Activated CD4-positive, alpha-beta T cell treated with anti-CD3 and anti-CD28 coated beads for 48 hours (primary cell): ENCODE measurements at regions not wholly inside any gene's neighbourhood (a gene's known extent, or its start where the extent isn't known, plus 50 kb on each side); places are given as distances from the start of the nearest gene placed in this dataset.
"Not testable (repeated sequence)": the region's sequence is repeated elsewhere in the genome, so short reads cannot be mapped to it uniquely, and the experiment has no call there.

Experiments used
- DNase-seq: peaks from one replicate; pipeline ENCODE4 v3.0.0-alpha.2; 2020

DNA sequence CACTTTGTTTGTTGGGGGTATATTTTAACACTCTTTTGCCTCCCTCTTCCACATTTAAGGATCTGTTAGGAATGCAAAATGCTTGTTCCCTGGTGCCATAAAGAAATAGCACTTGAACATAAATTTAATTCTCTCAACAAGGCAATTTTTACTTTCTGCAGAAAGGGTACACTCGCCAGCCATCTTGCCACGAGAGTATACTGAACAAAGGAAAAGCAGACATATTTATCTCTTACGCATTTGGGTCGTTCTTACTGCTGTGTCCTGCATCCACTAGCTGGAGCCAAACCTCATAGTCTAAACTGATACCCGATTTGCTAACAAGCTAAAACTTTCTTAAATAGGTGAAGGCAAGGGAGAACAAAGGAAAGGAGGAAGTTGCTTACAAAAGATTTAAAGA, 129.5 kb downstream of the B3GNT2 start:
- no peak for DNase-seq

DNA sequence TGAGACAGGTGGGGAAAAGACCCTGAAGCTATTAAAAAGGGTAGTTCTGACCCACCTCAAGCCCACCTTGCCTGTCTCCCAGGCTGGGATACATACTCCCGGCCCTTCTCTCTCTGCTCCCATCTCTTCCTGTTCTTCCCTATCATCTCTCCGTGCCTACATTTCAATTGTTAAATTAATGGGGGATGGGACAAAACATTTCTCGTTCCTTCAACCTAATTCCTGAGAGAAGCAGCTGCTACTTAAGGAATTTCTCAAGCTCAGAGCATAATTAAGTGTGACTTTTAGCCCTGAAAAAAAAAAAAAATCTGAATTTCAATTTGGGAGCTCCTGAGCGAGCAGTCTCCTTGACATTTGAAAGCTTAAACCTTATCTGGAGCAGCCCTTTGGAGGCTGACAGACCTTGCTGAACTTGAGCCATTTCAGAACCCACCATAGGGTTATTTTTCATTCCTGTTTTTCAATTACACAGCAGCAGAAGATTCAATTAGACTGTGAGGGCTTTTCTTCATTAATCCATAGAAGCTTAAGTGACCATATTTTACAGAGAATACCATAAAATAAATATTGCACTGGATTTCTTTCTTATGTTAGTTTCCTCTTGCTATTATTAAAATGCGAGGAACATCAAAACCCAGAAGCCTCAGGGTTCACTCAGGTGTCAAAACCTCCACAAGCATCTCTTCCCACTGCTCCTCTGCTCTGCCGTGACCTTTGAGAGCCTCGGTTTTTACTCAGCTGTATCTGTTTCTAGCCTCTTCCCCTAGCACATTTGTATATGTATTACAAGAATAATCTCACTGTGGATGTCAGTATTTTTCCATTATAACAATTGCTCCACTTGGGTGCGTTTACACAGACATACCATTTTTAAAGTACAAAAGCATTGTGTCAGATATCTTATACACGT, 125.7 kb downstream of the B3GNT2 start:
- no peak for DNase-seq

- DNase-seq = no peak
Observed at GRCh38 chr2:62320657-62321357, 124.9 kb downstream of the B3GNT2 start.

- DNase-seq = not testable (repeated sequence)
Observed at GRCh38 chr2:62320137-62320536, 124.2 kb downstream of the B3GNT2 start.

GRCh38 chr2:62319070-62319469, 123.2 kb downstream of the B3GNT2 start:
- no peak for DNase-seq

GRCh38 chr2:62315476-62315875, 119.6 kb downstream of the B3GNT2 start:
- no peak for DNase-seq

GRCh38 chr2:62314291-62314690, 118.4 kb downstream of the B3GNT2 start:
- no peak for DNase-seq

- DNase-seq = no peak
Observed at GRCh38 chr2:62313449-62314227, 117.7 kb downstream of the B3GNT2 start.

DNA sequence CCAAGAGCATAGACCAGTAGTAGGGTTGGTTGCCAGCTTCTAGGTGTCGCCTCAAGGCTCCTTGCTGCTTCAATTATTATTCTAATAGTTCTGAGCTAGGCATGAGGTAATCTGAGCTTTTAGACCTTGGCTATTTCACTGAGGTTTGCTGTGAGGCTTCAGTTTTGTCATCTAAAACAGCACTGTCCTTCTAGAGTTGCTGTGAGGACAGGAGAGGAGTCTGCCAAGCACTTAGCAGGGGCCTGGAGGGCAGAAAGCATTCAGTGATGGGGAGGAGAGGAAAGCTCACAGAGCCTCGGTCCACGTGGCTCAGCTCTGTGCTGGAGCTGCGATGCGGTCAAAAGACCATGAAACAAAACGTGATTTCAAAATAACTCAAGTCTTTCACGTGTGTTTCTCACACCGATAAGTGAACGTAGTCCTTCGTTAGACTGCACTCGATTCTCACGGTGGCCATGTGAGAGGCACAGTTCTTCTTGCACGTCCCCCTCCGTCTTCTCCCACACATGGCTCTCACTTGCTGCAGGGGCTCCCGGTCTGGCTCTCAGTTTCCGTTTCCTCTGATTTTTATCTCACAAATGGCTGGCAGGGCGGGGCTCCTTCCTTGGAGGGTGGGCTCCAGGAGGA, 113.7 kb downstream of the B3GNT2 start:
- DNase-seq = peak; percentile 36

DNA sequence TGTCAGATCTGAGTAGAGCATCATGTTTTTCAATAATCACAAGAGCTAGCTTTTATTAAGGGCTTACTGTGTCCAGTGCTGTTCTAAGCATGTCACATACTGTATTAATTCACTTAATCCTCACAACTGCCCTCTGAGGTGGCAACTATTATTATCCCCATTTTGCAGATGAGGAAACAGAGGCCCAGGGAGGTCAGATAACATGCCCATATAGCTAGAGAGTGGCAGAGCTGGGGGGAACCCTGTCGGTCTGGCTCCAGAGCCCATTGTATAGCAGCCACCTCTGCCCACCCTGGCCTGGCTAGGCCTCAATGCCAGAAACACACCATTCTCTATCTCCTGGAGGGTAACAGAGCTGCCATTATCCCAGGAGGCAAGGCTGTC, 113.2 kb downstream of the B3GNT2 start:
- no peak for DNase-seq

DNA sequence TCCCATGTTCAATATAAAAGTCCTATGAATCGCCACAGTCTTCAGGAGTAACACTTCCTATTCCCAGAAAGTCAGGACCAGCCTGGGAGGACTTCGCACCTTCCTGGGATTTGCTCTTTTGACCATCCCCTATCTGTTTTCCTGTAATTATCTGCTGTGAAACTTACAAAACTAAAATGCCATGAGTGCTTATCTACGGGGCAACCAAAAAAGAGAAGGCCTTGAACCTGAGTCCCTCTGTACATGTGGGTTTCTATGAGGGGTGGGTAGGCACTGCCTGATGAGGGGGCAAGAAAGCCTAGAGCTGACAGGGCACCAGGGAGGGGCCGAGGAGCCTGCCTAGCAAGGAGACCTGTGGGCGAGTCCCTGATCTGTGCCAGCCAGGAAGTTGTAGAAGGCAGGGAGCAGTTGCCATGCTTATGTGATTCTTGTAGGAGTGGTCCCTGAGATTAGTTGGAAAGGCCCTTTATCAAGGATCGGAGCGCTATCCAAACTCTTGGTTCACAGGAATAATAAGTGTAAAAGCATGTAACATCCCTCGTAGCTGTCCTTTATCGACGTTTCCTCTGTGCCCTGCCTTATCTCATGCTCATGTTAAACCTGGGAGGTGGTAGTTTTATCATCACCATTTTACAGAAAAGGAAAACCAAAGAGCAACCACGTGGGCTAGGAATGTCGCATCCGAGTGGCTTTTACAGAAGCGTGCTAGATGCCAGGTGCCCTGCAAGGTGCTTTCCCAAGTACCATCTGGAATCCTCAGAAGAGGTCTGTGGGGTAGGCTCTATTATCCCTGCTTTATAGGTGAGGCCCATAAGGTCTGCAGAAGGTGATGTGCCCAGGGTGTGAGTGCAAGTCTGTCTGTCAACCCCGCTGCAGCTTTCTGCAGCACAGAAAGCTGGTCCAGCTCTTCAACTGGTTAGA, 111.8 kb downstream of the B3GNT2 start:
- no peak for DNase-seq

DNA sequence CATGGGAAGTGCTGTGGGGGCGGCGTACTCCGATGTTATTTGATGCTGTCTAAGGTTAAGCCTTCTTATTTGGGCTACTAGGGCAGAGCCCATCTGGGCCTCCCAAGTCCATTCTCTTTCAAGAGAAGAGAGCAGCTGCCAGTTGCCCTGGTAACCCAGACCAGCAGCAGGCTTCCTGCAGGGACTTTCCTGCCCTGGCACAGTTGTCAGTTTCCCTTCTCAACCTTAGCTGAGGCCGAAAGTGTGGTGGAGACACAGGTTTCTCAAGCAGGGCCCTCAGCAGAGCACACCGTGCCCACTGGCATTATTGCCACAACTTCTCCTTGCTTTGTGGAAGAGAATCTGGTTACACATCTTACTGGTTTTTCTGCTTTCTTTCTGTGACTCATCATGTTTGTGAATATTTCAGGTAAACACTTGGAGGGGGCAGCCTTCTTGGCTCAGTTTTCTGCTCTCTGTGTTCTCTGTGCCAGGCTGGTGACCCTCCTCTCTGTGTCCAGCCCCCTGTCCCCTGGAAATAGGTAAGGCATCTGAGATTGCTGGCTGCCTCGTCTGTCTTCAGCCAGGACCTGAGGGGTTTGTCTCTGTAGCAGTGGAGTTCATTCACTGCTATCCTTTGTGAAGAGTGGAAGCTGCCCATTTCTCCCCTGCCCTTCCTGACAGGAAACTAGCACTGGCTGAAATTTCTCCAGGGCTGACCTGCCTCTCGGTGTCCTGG, 111.0 kb downstream of the B3GNT2 start:
- peak; percentile 46 for DNase-seq

DNA sequence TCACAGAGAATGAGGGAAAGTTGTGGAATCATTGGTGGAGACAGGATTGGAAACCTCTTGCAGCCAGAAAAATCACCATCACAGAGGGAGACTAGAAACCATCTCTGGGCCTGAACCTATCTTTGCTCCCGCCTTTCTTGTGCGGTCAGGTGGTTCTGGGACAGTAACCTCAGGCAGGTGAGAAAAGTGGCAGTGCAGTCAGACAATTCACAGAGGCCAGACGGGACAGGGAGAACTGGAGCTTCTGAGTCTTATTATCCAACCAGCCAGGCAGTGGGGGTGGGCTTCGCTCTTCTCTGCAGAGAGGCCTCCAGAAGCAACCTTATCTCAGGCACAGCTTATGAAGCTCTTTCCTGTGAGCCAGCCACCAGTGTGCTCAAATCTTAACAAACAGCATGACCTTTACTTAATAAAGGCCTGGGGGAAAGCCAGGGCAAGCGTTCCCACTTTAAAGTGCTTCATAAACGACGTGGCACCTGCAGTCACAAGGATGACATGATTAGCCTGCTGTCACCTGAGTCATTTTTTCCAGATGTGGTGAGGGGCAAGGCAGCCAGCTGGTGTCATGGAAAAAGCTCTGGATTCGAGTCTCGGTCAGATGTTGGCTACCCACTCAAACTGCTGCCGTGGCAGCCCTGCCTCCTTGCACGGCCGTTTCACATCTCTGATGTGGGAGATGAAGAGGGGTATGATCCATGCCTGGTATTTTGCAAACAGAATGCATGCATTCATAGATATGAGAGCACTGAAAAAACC, 109.7 kb downstream of the B3GNT2 start:
- peak; percentile 84 for DNase-seq

DNA sequence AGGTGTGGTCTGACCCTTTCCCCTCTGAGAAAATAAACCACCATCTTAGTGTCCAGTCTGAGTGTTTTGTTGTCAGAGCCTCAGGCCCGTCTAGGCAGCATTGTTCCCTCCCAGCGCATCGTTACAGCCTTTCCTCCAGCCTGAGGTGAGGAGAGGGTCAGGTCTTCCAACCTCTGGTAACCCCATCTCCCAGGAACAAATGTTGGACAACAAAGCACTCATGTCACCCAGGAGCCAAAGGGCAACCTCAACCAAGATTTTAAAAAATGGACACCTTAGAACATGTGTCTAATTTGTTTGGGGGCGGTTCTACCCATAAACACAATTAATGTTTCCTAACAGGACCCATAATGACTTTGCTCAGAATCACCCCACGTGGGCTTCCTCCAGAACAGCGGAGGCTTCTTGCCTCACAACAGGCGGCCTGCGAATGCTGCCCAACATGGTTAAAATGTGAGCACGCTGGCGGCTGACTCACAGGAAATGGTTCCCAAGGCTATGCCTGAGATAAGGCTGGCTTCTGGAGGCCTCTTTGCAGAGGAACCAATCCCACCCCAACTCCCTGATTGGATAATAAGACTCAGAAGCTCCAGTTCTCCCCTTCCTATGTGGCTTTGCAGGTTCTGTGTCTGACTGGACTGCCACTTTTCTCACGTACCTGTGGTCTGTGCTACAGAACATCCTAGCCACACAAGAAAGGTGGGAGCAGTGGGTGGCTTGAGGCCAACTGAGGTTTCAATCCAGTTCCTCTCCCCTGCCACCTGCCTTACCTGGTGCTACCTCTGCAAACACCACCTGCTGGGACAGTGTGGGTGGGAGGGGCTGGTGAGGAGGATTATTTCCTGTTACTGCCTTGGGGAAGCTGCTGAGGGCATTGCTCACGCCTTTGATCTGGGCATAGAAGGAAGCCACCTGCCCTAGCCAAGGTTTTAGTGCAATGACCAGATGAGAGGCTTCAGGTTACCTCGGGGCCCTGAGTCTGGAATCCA, 108.8 kb downstream of the B3GNT2 start:
- DNase-seq = peak; percentile 71

DNA sequence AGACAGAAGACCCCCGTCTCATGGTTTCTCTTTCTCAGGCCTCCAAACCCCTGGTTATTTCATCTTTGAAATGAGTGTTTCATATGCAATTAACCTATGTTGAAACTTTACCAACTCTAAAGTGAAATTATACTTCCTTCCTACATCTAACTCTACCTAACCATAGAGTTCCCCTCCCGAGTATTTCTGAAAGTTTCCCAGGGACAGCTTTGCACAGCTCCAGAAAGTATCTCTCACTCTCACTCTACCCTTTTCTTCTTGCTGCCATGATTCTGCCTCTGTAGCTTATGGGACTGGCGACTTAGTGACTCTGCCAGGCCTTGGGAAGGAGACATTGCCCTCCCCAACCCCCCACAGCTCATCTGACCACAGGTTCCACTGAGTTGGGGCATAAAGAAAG, 107.9 kb downstream of the B3GNT2 start:
- DNase-seq = no peak

- no peak for DNase-seq
Observed at GRCh38 chr2:62302631-62303435, 106.9 kb downstream of the B3GNT2 start.

GRCh38 chr2:62300925-62301324, 105.0 kb downstream of the B3GNT2 start:
- no peak for DNase-seq

DNA sequence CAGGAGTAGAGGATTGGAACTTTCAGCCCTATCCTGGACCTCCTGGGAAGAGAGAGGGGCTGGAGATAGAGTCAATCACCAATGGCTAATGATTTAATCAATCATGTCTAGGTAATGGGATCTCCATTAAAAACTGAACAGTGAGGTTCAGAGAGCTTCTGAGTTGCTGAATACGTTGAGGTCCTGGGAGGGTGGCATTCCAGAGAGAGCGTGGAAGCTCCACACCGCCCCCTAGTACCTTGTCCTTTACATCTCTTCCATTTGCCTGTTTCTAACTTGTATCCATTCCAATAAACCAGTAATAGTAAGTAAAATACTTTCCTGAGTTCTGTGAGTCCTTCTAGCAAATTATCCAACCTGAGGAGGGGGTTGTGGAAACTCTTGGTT, 101.7 kb downstream of the B3GNT2 start:
- no peak for DNase-seq
